ENCODE measurements at regions not wholly inside any gene's neighbourhood (a gene's known extent, or its start where the extent isn't known, plus 50 kb on each side); places are given as distances from the start of the nearest gene placed in this dataset.

DNA sequence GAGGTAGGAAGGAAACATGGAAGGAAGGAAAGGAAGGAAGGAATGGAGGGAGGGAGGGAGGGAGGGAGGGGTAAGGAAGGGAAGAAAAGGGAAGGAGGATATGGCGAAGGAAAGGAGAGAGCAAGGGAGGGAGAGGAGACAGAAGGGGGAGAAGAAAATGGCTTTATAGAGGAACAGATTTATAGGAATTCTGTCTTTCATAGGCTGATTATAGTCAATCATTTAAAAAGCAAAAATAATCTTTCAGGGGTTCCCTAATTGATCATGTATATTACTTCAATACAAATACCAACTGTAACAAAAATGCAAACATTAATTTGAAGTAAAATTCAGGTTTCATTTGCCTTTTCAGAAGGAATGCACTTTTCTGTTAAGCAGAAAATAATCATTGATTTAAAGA is 519.1 kb downstream of the MDFIC start:
- Mint-ChIP-seq H3K4me1 (ENCODE audit: low read depth) (peaks cover 4% of the 10 kb centered on the region), H3K36me3 (ENCODE audit: insufficient read depth) (no peaks in the 10 kb centered on the region), H3K9me3 (ENCODE audit: low read depth) (peaks cover 4% of the 10 kb centered on the region), H3K27me3 (no peaks in the 10 kb centered on the region), H3K27ac (no peak overlapping the region), H3K4me3 (ENCODE audit: low read depth) (no peak overlapping the region)
- TF ChIP-seq, protein P1, sequence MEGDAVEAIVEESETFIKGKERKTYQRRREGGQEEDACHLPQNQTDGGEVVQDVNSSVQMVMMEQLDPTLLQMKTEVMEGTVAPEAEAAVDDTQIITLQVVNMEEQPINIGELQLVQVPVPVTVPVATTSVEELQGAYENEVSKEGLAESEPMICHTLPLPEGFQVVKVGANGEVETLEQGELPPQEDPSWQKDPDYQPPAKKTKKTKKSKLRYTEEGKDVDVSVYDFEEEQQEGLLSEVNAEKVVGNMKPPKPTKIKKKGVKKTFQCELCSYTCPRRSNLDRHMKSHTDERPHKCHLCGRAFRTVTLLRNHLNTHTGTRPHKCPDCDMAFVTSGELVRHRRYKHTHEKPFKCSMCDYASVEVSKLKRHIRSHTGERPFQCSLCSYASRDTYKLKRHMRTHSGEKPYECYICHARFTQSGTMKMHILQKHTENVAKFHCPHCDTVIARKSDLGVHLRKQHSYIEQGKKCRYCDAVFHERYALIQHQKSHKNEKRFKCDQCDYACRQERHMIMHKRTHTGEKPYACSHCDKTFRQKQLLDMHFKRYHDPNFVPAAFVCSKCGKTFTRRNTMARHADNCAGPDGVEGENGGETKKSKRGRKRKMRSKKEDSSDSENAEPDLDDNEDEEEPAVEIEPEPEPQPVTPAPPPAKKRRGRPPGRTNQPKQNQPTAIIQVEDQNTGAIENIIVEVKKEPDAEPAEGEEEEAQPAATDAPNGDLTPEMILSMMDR (IDR thresholded peaks at IDR 0.05; ENCODE audit: unreplicated experiment) = no peak
- no peak for DNase-seq (ENCODE audit: low spot score, unreplicated experiment)

DNA sequence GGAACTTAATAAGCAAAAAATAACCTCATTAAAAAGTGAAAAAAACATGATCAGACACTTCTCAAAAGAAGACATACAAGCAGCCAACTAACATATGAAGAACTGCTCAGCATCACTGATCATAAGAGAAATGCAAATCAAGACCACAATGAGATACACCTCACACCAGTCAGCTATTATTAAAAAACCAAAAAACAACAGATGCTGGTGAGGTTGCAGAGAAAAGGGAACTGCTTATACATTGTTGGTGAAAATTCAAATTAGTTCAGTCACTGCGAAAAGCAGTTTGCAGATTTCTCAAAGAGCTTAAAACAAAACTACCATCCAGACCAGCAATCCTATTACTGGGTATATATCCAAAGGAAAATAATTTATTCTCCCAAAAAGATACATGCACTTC is 513.3 kb downstream of the MDFIC start:
- no peaks in the 10 kb centered on the region for H3K4me1 Mint-ChIP-seq (ENCODE audit: low read depth)
- H3K4me3 Mint-ChIP-seq (ENCODE audit: low read depth) = no peak overlapping the region
- H3K27me3 Mint-ChIP-seq = no peaks in the 10 kb centered on the region
- peaks cover 4% of the 10 kb centered on the region for H3K9me3 Mint-ChIP-seq (ENCODE audit: low read depth)
- TF ChIP-seq, protein P1 (IDR thresholded peaks at IDR 0.05; ENCODE audit: unreplicated experiment) = no peak
- no peaks in the 10 kb centered on the region for H3K36me3 Mint-ChIP-seq (ENCODE audit: insufficient read depth)
- no peak overlapping the region for H3K27ac Mint-ChIP-seq
- DNase-seq (ENCODE audit: low spot score, unreplicated experiment) = no peak

DNA sequence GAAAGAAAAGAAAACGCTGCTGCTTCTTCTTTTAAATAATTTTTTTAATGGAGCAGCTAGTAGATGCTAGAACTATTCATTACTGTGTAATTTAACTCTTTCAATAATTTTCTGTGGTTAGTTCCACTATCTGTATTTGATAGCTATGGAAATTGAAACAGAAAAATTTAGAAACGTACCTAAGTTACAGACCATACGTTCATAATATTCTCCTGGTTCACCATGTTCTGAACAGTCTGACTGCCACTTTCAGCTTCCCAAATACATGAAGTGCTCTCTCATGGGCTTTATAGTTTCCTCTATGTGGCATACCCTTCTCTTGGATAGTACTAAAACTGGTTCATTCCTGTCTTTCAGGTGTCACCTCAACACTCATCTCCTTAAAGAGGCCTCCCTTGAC is 508.0 kb downstream of the MDFIC start:
- no peak for DNase-seq (ENCODE audit: low spot score, unreplicated experiment)
- Mint-ChIP-seq H3K9me3 (ENCODE audit: low read depth) (no peaks in the 10 kb centered on the region), H3K4me1 (ENCODE audit: low read depth) (no peaks in the 10 kb centered on the region), H3K36me3 (ENCODE audit: insufficient read depth) (no peaks in the 10 kb centered on the region), H3K27ac (no peak overlapping the region), H3K4me3 (ENCODE audit: low read depth) (no peak overlapping the region), H3K27me3 (no peaks in the 10 kb centered on the region)
- TF ChIP-seq, protein P1 (IDR thresholded peaks at IDR 0.05; ENCODE audit: unreplicated experiment) = no peak

DNA sequence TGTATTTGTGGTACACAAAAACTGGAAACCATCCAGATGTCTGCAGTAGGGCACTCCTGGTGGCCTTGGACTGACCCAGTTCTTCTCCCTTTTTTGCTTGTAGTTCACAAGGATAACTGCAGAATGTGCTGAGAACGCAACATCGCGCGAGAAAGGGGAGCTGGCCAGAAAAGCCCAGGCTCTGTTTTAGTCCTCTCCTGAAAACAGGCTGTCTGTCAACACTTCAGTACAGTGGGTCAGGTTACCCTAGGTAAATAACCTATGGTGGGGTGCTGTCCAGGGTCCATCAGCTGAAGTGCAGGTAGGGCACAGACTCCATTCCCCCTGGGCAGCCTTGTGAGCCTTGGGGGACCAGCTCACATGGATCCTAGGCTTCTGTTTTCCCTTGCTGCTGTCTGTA is 495.8 kb downstream of the MDFIC start:
- Mint-ChIP-seq H3K36me3 (ENCODE audit: insufficient read depth) (no peaks in the 10 kb centered on the region), H3K27ac (no peak overlapping the region), H3K4me3 (ENCODE audit: low read depth) (no peak overlapping the region), H3K9me3 (ENCODE audit: low read depth) (no peaks in the 10 kb centered on the region), H3K27me3 (no peaks in the 10 kb centered on the region), H3K4me1 (ENCODE audit: low read depth) (no peaks in the 10 kb centered on the region)
- DNase-seq (ENCODE audit: low spot score, unreplicated experiment) = peak; percentile 9
- TF ChIP-seq, protein P1 (IDR thresholded peaks at IDR 0.05; ENCODE audit: unreplicated experiment) = no peak

DNA sequence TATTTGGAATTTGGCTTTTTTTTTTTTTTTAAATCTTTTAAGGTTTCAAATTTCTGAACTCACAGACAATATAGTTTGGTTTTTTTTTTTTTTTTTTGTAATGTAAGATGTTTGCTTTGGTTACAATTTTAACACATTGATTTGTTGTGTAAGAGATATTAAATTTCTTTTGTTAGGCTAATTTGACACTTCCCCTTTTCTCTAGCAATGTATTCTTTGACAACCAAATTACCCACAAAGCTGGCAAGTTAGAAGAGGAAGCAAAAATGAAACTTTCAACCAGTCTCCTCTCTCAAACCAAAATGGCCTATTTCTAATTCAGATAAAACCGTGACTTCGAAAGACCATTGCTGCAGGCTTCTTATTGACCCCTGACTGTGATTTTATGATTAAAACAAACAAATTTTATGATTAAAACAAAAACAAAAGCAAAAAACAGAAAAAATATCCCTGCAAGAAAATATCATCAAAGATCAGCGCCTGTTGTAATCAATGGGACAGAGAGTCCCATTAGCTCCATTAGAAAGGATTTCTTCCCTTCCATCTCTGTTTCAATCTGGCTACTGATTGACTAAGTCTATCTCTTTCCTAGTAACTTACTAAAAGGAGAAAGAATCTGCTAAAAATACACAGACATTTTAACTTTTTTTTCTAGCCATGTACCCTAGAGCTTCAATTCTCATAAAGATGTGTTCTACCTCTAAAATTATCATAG is 489.2 kb downstream of the MDFIC start:
- Mint-ChIP-seq H3K9me3 (ENCODE audit: low read depth) (peaks cover 3% of the 10 kb centered on the region), H3K27me3 (no peaks in the 10 kb centered on the region), H3K4me3 (ENCODE audit: low read depth) (no peak overlapping the region), H3K27ac (no peak overlapping the region), H3K36me3 (ENCODE audit: insufficient read depth) (peaks cover 2% of the 10 kb centered on the region), H3K4me1 (ENCODE audit: low read depth) (no peaks in the 10 kb centered on the region)
- DNase-seq (ENCODE audit: low spot score, unreplicated experiment) = no peak
- TF ChIP-seq, protein P1 (IDR thresholded peaks at IDR 0.05; ENCODE audit: unreplicated experiment) = no peak
